GM12878 (cell line): ENCODE measurements at regions not wholly inside any gene's neighbourhood (a gene's known extent, or its start where the extent isn't known, plus 50 kb on each side); places are given as distances from the start of the nearest gene placed in this dataset.
A peak's percentile ranks its signal among the peaks of the same experiment; 100 is the strongest.

Experiments
- ATF7 ChIP-seq: fragments of 450-650 bp; IDR thresholded peaks from 2 replicates; pipeline ENCODE4 v1.6.1; 2016; ENCODE audit warnings: low read depth, mild to moderate bottlenecking
- HCFC1 ChIP-seq: fragments of 150-350 bp; IDR thresholded peaks from 2 replicates; pipeline ENCODE4 v1.6.1; 2014; ENCODE audit warnings: low read length
- JUND ChIP-seq: IDR thresholded peaks from 2 replicates; pipeline ENCODE4 v1.6.1; 2012; ENCODE audit warnings: low read depth, mild to moderate bottlenecking, low read length, improper control_type of control experiment, moderate library complexity
- KDM1A ChIP-seq: fragments of 200-600 bp; sonication (generic); IDR thresholded peaks from 2 replicates; pipeline ENCODE4 v1.6.1; 2016; ENCODE audit warnings: borderline replicate concordance
- KLF5 ChIP-seq: fragments of 450-650 bp; IDR thresholded peaks from 2 replicates; pipeline ENCODE4 v1.6.1; 2014; ENCODE audit warnings: mild to moderate bottlenecking; ENCODE audit not compliant: partially characterized antibody
- NR2C1 ChIP-seq: fragments of 450-650 bp; IDR thresholded peaks from 2 replicates; pipeline ENCODE4 v1.6.1; 2017; ENCODE audit warnings: antibody characterized with exemption, mild to moderate bottlenecking, moderate library complexity
- SMAD1 ChIP-seq: fragments of 450-650 bp; IDR thresholded peaks from 2 replicates; pipeline ENCODE4 v1.6.1; 2018; ENCODE audit warnings: mild to moderate bottlenecking, low read depth; ENCODE audit not compliant: partially characterized antibody
- ZNF217 ChIP-seq: fragments of 450-650 bp; IDR thresholded peaks from 2 replicates; pipeline ENCODE4 v1.6.1; 2017; ENCODE audit warnings: antibody characterized with exemption, mild to moderate bottlenecking
- TF ChIP-seq, protein P1 (sequence below): IDR thresholded peaks from 2 replicates; pipeline ENCODE4 v1.6.1; 2012; ENCODE audit warnings: improper control_type of control experiment, low read depth, low read length; ENCODE audit not compliant: insufficient replicate concordance
- TF ChIP-seq, protein P2 (sequence below): IDR thresholded peaks from 2 replicates; pipeline ENCODE4 v1.6.1; 2012; ENCODE audit warnings: low read depth, low read length, improper control_type of control experiment
- TF ChIP-seq, protein P3 (sequence below): fragments of 450-650 bp; IDR thresholded peaks from 2 replicates; pipeline ENCODE4 v1.6.1; 2016; ENCODE audit warnings: mild to moderate bottlenecking

DNA sequence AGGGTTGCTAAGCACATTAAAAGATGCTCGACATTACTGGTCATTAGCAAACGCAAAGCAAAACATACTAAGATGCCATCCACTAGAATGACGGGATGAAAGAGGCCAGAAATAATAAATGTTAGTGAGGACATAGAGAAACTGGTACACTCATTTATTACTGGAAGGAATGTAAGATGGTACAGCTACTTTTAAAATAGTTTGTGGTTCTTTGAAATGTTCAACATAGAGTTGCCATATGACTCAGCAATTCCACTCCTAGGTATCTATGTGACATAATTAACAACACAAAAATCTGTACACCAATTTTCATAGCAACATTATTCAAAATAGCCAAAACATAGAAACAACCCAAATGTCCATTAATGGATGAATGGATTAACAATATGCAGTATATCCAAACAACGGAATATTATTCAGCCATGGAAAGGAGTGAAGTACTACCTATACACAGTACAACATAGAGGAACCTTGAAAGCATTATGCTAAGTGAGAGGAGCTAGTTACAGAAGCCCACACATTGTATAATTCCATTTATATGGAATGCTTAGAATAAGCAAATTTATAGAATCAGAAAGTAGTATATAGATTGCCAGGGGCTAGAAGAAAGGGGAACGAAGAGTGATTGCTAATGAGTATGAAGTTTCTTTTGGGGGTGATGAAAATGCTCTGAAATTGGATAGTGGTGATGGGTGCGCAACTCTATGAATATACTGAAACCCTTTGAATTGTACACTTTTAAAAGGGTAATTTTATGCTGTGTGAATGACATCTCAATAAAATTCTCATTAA lies 61.9 kb upstream of the IL1R1 start (continued):
- TF ChIP-seq NR2C1 (no peak), ZNF217 (peak; percentile 72; the same call in 1 of the 2 replicates), JUND (peak; percentile 77), ATF7 (peak; percentile 95), HCFC1 (no peak), KDM1A (no peak), KLF5 (no peak), SMAD1 (no peak)
- TF ChIP-seq, protein P1, sequence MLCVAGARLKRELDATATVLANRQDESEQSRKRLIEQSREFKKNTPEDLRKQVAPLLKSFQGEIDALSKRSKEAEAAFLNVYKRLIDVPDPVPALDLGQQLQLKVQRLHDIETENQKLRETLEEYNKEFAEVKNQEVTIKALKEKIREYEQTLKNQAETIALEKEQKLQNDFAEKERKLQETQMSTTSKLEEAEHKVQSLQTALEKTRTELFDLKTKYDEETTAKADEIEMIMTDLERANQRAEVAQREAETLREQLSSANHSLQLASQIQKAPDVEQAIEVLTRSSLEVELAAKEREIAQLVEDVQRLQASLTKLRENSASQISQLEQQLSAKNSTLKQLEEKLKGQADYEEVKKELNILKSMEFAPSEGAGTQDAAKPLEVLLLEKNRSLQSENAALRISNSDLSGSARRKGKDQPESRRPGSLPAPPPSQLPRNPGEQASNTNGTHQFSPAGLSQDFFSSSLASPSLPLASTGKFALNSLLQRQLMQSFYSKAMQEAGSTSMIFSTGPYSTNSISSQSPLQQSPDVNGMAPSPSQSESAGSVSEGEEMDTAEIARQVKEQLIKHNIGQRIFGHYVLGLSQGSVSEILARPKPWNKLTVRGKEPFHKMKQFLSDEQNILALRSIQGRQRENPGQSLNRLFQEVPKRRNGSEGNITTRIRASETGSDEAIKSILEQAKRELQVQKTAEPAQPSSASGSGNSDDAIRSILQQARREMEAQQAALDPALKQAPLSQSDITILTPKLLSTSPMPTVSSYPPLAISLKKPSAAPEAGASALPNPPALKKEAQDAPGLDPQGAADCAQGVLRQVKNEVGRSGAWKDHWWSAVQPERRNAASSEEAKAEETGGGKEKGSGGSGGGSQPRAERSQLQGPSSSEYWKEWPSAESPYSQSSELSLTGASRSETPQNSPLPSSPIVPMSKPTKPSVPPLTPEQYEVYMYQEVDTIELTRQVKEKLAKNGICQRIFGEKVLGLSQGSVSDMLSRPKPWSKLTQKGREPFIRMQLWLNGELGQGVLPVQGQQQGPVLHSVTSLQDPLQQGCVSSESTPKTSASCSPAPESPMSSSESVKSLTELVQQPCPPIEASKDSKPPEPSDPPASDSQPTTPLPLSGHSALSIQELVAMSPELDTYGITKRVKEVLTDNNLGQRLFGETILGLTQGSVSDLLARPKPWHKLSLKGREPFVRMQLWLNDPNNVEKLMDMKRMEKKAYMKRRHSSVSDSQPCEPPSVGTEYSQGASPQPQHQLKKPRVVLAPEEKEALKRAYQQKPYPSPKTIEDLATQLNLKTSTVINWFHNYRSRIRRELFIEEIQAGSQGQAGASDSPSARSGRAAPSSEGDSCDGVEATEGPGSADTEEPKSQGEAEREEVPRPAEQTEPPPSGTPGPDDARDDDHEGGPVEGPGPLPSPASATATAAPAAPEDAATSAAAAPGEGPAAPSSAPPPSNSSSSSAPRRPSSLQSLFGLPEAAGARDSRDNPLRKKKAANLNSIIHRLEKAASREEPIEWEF, result no peak
- TF ChIP-seq, protein P2, sequence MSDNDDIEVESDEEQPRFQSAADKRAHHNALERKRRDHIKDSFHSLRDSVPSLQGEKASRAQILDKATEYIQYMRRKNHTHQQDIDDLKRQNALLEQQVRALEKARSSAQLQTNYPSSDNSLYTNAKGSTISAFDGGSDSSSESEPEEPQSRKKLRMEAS, result no peak
- TF ChIP-seq, protein P3, sequence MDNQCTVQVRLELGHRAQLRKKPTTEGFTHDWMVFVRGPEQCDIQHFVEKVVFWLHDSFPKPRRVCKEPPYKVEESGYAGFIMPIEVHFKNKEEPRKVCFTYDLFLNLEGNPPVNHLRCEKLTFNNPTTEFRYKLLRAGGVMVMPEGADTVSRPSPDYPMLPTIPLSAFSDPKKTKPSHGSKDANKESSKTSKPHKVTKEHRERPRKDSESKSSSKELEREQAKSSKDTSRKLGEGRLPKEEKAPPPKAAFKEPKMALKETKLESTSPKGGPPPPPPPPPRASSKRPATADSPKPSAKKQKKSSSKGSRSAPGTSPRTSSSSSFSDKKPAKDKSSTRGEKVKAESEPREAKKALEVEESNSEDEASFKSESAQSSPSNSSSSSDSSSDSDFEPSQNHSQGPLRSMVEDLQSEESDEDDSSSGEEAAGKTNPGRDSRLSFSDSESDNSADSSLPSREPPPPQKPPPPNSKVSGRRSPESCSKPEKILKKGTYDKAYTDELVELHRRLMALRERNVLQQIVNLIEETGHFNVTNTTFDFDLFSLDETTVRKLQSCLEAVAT, result peak; percentile 78; the same call in 1 of the 2 replicates
- TF ChIP-seq, all 136 proteins: peak for 28
